Heart right ventricle (tissue), 16 donors: ENCODE measurements at regions not wholly inside any gene's neighbourhood (a gene's known extent, or its start where the extent isn't known, plus 50 kb on each side); places are given as distances from the start of the nearest gene placed in this dataset.

ENCODE experiments used
- ATAC-seq, 8 donors: fragments of 200-7000 bp; cut with Tn5 transposase; one replicate each; pipeline ENCODE4 v1.9.1; 2020; ENCODE audit warnings: mild to moderate bottlenecking in 8 of 8, moderate library complexity in 8 of 8, moderate number of reproducible peaks in 1 of 8
- DNase-seq, 2 donors: peaks; one replicate each; pipeline ENCODE4 v3.0.0-alpha.2; 2020
- H3K27ac ChIP-seq, 10 donors: fragments of 200-600 bp; sonication (generic) in 2 of 10; one replicate each; pipeline versions ENCODE4 v1.5.0 to v1.8.0; 2020 to 2022; ENCODE audit warnings: mild to moderate bottlenecking in 3 of 10
- H3K27me3 ChIP-seq, 7 donors: fragments of 200-600 bp; one replicate each; pipeline ENCODE4 v1.8.0; 2021 to 2022; ENCODE audit warnings: mild to moderate bottlenecking in 2 of 7
- H3K36me3 ChIP-seq, 9 donors: fragments of 200-600 bp; sonication (generic) in 1 of 9; one replicate each; pipeline versions ENCODE4 v1.5.0 to v1.8.0; 2020 to 2022; ENCODE audit warnings: mild to moderate bottlenecking in 2 of 9
- H3K4me1 ChIP-seq, 9 donors: fragments of 200-600 bp; sonication (generic) in 1 of 9; one replicate each; pipeline versions ENCODE4 v1.5.0 to v1.8.0; 2020 to 2022; ENCODE audit warnings: mild to moderate bottlenecking in 4 of 9
- H3K4me3 ChIP-seq, 10 donors: fragments of 200-600 bp; sonication (generic) in 2 of 10; one replicate each; pipeline versions ENCODE4 v1.5.0 to v1.8.0; 2020 to 2022; ENCODE audit warnings: mild to moderate bottlenecking in 7 of 10, moderate library complexity in 2 of 10
- H3K9me3 ChIP-seq, 11 donors: fragments of 200-600 bp in 10 of 11; sonication (generic) in 2 of 11; one replicate each; pipeline versions ENCODE4 v1.5.0 to v1.8.0; 2013 to 2022; ENCODE audit warnings: mild to moderate bottlenecking in 2 of 11, control low read depth in 1 of 11, moderate library complexity in 1 of 11
- CTCF ChIP-seq, 9 donors: fragments of 200-600 bp; sonication (generic) in 2 of 9; IDR thresholded peaks; one replicate each; pipeline versions ENCODE4 v1.5.0 to v1.8.0; 2021 to 2022; ENCODE audit warnings: antibody characterized with exemption in 9 of 9, mild to moderate bottlenecking in 5 of 9, moderate library complexity in 1 of 9
- WGBS, 2 donors: extraction: QIAGEN DNeasy Blood & Tissue Kit; methylation state at CpG; one replicate each; pipeline ENCODE4 v1.1.7; 2013; ENCODE audit warnings: inconsistent platforms in 1 of 2; 5-methylcytosine and 5-hydroxymethylcytosine counted together
- intact Hi-C, 10 donors: fragments of 100-400 bp; cut with DNase I; formaldehyde crosslinking; loops; one replicate each; pipeline versions ENCODE4 v1.11.1 to v1.14.2; 2022
- donor health status: Arrhythmogenic right ventricular cardiomyopathy.
- donor health status: ischemic (EF 13 %, LVEDD 7.1; RV severe dilation, severe dysfunction).
- donor health status: healthy with polysubstance abuse.
- donor health status: DM: no; HTN: yes; CAD: no.
- donor health status: DM: no; HTN: no; CAD: no.
- donor health status: ischemic (EF 25% LVEDD 6.9; RV normal size, moderate dysfunction).
- donor health status: ischemic (EF 25% LVEDD 5.7; RV mildly dilated, moderate dysfunction).
- donor health status: healthy.
- donor health status: DM: yes; HTN: yes; CAD: no.
- donor health status: Ischemic cardiomyopathy.
- donor health status: ischemic (EF 35%, LVEDD 5.7; RV mildly dilated, moderate dysfunction).
- donor health status: nonischemic (EF 11% LVEDD 7.7; RV severe dilation, severe dysfunction).
- donor health status: DM: yes; HTN: yes; CAD: no.
- donor health status: PGD.
- donor health status: ischemic (EF 29% LVEDD 5.4; RV normal size, mild dysfunction).
- donor health status: nonischemic (EF 23%, LVEDD 6.1; RV moderate dilation, normal function).

DNA sequence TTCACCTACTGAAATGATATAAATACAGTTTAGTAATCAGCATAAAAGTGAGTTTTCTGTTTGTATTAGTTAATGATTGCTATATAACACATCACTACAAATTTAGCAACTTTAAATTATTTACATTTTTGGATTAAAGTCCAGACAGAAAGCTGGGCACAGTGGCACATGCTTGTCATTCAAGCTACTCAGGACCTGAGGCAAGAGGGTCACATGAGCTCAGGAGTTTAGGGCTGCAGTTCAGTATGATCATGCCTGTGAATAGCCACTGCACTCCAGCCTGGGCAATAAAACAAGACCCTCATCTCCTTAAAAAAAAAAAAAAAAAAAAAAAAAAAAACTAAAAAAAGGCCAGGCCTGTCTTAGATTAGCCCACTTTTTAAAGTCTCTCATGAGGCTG, 273.6 kb upstream of the CTNND2 start:
- intact Hi-C loops: no loop called here

DNA sequence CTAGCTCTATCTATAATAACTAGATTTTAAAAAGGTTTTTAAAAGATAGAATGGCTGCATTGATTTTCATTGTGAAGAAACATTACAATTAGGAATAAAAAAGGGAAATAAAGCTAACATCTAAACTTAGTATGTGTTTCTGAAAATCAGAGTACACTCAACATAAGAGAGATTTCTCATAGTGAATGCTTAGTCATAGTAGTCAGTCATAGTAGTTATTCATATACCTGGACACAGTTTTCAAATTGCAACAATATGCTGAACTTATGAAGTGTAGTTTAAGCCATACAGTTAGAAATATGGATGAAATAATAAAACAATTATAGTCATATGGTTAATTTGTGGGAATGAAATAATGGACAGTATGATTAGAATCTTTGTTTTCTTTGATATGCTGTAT, 273.0 kb upstream of the CTNND2 start:
- no peak for TF ChIP-seq CTCF (IDR thresholded peaks at IDR 0.05)
- H3K36me3 ChIP-seq: no peaks in the 10 kb centered on the region
- H3K4me3 ChIP-seq: no peak overlapping the region
- H3K27me3 ChIP-seq: no peaks in the 10 kb centered on the region
- no peaks in the 10 kb centered on the region for H3K4me1 ChIP-seq
- ATAC-seq: no peak
- no peak overlapping the region for H3K27ac ChIP-seq
- H3K9me3 ChIP-seq: peaks cover 0 to 15% (median 0%) of the 10 kb centered on the region in 11 donors
- intact Hi-C loops: no loop called here
- no peak for DNase-seq

More for the DNA sequence above, 273.6 kb upstream of the CTNND2 start:
- DNase-seq: no peak
- Histone ChIP-seq H3K4me1 (no peaks in the 10 kb centered on the region), H3K36me3 (no peaks in the 10 kb centered on the region), H3K27me3 (no peaks in the 10 kb centered on the region), H3K9me3 (peaks cover 0 to 15% (median 0%) of the 10 kb centered on the region in 11 donors), H3K4me3 (no peak overlapping the region), H3K27ac (no peak overlapping the region)
- no peak for TF ChIP-seq CTCF (IDR thresholded peaks at IDR 0.05)
- ATAC-seq: no peak

DNA sequence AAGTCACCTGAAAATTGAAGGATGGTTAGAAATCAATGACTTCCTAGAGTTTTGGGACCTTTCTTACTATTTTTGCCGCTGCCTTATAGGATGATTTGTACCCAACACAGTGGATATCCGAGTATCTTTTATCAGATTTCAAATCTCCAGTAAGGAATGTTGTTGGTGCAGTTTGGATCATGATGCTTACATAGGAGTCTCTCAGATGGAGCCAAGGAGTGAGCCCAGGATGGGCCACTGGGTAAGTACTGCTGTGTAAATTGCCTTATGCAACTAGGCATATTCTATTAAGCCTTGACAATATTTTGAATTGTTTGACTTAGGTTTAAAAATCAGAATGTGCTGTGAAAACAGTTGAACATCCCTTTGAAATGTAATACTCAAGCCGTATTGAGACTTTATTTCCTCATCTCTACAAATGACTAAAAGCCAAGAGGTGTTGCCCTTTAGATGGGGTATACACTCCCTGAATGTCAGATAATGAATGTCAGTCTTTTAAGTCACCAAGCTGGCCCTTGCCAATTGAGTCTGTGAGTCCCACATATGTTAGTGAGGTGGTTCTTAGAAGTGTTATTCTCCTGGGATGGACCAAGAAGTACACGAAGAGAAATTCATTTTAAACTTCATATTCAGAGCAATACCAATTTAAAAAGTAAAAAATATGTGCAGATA, 271.8 kb upstream of the CTNND2 start:
- 38 to 50% methylated on average over 4 of the region's 4 CpGs for WGBS, 2 donors
- no peaks in the 10 kb centered on the region for H3K4me1 ChIP-seq
- peaks cover 0 to 15% (median 0%) of the 10 kb centered on the region in 11 donors for H3K9me3 ChIP-seq
- H3K4me3 ChIP-seq: no peak overlapping the region
- intact Hi-C loops: no loop called here
- no peaks in the 10 kb centered on the region for H3K27me3 ChIP-seq
- H3K27ac ChIP-seq: no peak overlapping the region
- no peak for DNase-seq
- no peak for TF ChIP-seq CTCF (IDR thresholded peaks at IDR 0.05)
- no peaks in the 10 kb centered on the region for H3K36me3 ChIP-seq
- no peak for ATAC-seq

GRCh38 chr5:12174734-12175133, 270.5 kb upstream of the CTNND2 start:
- no peak overlapping the region for H3K4me3 ChIP-seq
- H3K27ac ChIP-seq: no peak overlapping the region
- H3K4me1 ChIP-seq: no peaks in the 10 kb centered on the region
- H3K9me3 ChIP-seq: peaks cover 0 to 15% (median 0%) of the 10 kb centered on the region in 11 donors
- intact Hi-C loops: no loop called here
- no peak for TF ChIP-seq CTCF (IDR thresholded peaks at IDR 0.05)
- ATAC-seq (no peak), DNase-seq (no peak)
- 53 to 66% methylated on average over 2 of the region's 2 CpGs for WGBS, 2 donors
- H3K27me3 ChIP-seq: no peaks in the 10 kb centered on the region
- H3K36me3 ChIP-seq: no peaks in the 10 kb centered on the region
